ENCODE measurements at regions not wholly inside any gene's neighbourhood (a gene's known extent, or its start where the extent isn't known, plus 50 kb on each side); places are given as distances from the start of the nearest gene placed in this dataset.

- no peak overlapping the region for H3K4me3 ChIP-seq (ENCODE audit: low read length)
- no peak overlapping the region for H2AFZ ChIP-seq (ENCODE audit: low read depth, low read length)
- H3K36me3 ChIP-seq (ENCODE audit: insufficient read depth, low read length), result no peaks in the 10 kb centered on the region
- H3K4me1 ChIP-seq (ENCODE audit: insufficient read depth, low read length), result no peaks in the 10 kb centered on the region
- no peaks in the 10 kb centered on the region for H3K9me3 ChIP-seq (ENCODE audit: low read length)
- H3K27me3 ChIP-seq (ENCODE audit: insufficient read depth, low read length), result no peaks in the 10 kb centered on the region
Observed at GRCh38 chr1:199197695-199198094, 558.9 kb downstream of the PTPRC start.

GRCh38 chr1:199202331-199202730 lies 563.5 kb downstream of the PTPRC start:
- Histone ChIP-seq H3K4me3 (ENCODE audit: low read length) (no peak overlapping the region), H3K36me3 (ENCODE audit: insufficient read depth, low read length) (no peaks in the 10 kb centered on the region), H3K9me3 (ENCODE audit: low read length) (no peaks in the 10 kb centered on the region), H3K4me1 (ENCODE audit: insufficient read depth, low read length) (no peaks in the 10 kb centered on the region), H2AFZ (ENCODE audit: low read depth, low read length) (no peak overlapping the region), H3K27me3 (ENCODE audit: insufficient read depth, low read length) (no peaks in the 10 kb centered on the region)

GRCh38 chr1:199204231-199204630 lies 565.4 kb downstream of the PTPRC start:
- Histone ChIP-seq H3K27me3 (ENCODE audit: insufficient read depth, low read length) (no peaks in the 10 kb centered on the region), H3K9me3 (ENCODE audit: low read length) (no peaks in the 10 kb centered on the region), H3K4me1 (ENCODE audit: insufficient read depth, low read length) (no peaks in the 10 kb centered on the region), H2AFZ (ENCODE audit: low read depth, low read length) (no peak overlapping the region), H3K36me3 (ENCODE audit: insufficient read depth, low read length) (no peaks in the 10 kb centered on the region), H3K4me3 (ENCODE audit: low read length) (no peak overlapping the region)

- no peaks in the 10 kb centered on the region for H3K9me3 ChIP-seq (ENCODE audit: low read length)
- H2AFZ ChIP-seq (ENCODE audit: low read depth, low read length), result no peak overlapping the region
Observed at GRCh38 chr1:199205740-199206441, 567.1 kb downstream of the PTPRC start.

GRCh38 chr1:199208847-199209246 lies 570.0 kb downstream of the PTPRC start:
- Histone ChIP-seq H3K27me3 (ENCODE audit: insufficient read depth, low read length) (no peaks in the 10 kb centered on the region), H3K9me3 (ENCODE audit: low read length) (no peaks in the 10 kb centered on the region), H3K36me3 (ENCODE audit: insufficient read depth, low read length) (no peaks in the 10 kb centered on the region), H2AFZ (ENCODE audit: low read depth, low read length) (no peak overlapping the region), H3K4me1 (ENCODE audit: insufficient read depth, low read length) (no peaks in the 10 kb centered on the region), H3K4me3 (ENCODE audit: low read length) (no peak overlapping the region)

More at GRCh38 chr1:199205740-199206441, 567.1 kb downstream of the PTPRC start:
- H3K4me3 ChIP-seq (ENCODE audit: low read length), result no peak overlapping the region
- no peaks in the 10 kb centered on the region for H3K27me3 ChIP-seq (ENCODE audit: insufficient read depth, low read length)
- H3K36me3 ChIP-seq (ENCODE audit: insufficient read depth, low read length), result no peaks in the 10 kb centered on the region
- no peaks in the 10 kb centered on the region for H3K4me1 ChIP-seq (ENCODE audit: insufficient read depth, low read length)

GRCh38 chr1:199218065-199218464 lies 579.2 kb downstream of the PTPRC start:
- Histone ChIP-seq H3K4me1 (ENCODE audit: insufficient read depth, low read length) (no peaks in the 10 kb centered on the region), H2AFZ (ENCODE audit: low read depth, low read length) (no peak overlapping the region), H3K9me3 (ENCODE audit: low read length) (no peaks in the 10 kb centered on the region), H3K27me3 (ENCODE audit: insufficient read depth, low read length) (no peaks in the 10 kb centered on the region), H3K4me3 (ENCODE audit: low read length) (no peak overlapping the region), H3K36me3 (ENCODE audit: insufficient read depth, low read length) (no peaks in the 10 kb centered on the region)

GRCh38 chr1:199218533-199218932 lies 579.7 kb downstream of the PTPRC start:
- H2AFZ ChIP-seq (ENCODE audit: low read depth, low read length), result no peak overlapping the region
- no peak overlapping the region for H3K4me3 ChIP-seq (ENCODE audit: low read length)
- no peaks in the 10 kb centered on the region for H3K27me3 ChIP-seq (ENCODE audit: insufficient read depth, low read length)
- no peaks in the 10 kb centered on the region for H3K36me3 ChIP-seq (ENCODE audit: insufficient read depth, low read length)
- no peaks in the 10 kb centered on the region for H3K9me3 ChIP-seq (ENCODE audit: low read length)
- no peaks in the 10 kb centered on the region for H3K4me1 ChIP-seq (ENCODE audit: insufficient read depth, low read length)

- H3K4me1 ChIP-seq (ENCODE audit: insufficient read depth, low read length), result peaks cover 2% of the 10 kb centered on the region
- no peaks in the 10 kb centered on the region for H3K27me3 ChIP-seq (ENCODE audit: insufficient read depth, low read length)
- H3K9me3 ChIP-seq (ENCODE audit: low read length), result no peaks in the 10 kb centered on the region
- H3K4me3 ChIP-seq (ENCODE audit: low read length), result no peak overlapping the region
- H2AFZ ChIP-seq (ENCODE audit: low read depth, low read length), result no peak overlapping the region
- no peaks in the 10 kb centered on the region for H3K36me3 ChIP-seq (ENCODE audit: insufficient read depth, low read length)
Observed at GRCh38 chr1:199220031-199220430, 581.2 kb downstream of the PTPRC start.

GRCh38 chr1:199221371-199222150 lies 582.7 kb downstream of the PTPRC start:
- Histone ChIP-seq H3K27me3 (ENCODE audit: insufficient read depth, low read length) (no peaks in the 10 kb centered on the region), H2AFZ (ENCODE audit: low read depth, low read length) (no peak overlapping the region), H3K36me3 (ENCODE audit: insufficient read depth, low read length) (no peaks in the 10 kb centered on the region), H3K4me1 (ENCODE audit: insufficient read depth, low read length) (peaks cover 6% of the 10 kb centered on the region), H3K4me3 (ENCODE audit: low read length) (no peak overlapping the region), H3K9me3 (ENCODE audit: low read length) (no peaks in the 10 kb centered on the region)

- Histone ChIP-seq H3K9me3 (ENCODE audit: low read length) (no peaks in the 10 kb centered on the region), H3K4me1 (ENCODE audit: insufficient read depth, low read length) (peaks cover 16% of the 10 kb centered on the region), H2AFZ (ENCODE audit: low read depth, low read length) (no peak overlapping the region), H3K36me3 (ENCODE audit: insufficient read depth, low read length) (no peaks in the 10 kb centered on the region), H3K4me3 (ENCODE audit: low read length) (no peak overlapping the region), H3K27me3 (ENCODE audit: insufficient read depth, low read length) (no peaks in the 10 kb centered on the region)
Observed at GRCh38 chr1:199223936-199224335, 585.1 kb downstream of the PTPRC start.

- no peaks in the 10 kb centered on the region for H3K36me3 ChIP-seq (ENCODE audit: insufficient read depth, low read length)
Observed at GRCh38 chr1:199226163-199226562, 587.3 kb downstream of the PTPRC start.

GRCh38 chr1:199242147-199242546 lies 603.3 kb downstream of the PTPRC start:
- no peaks in the 10 kb centered on the region for H3K27me3 ChIP-seq (ENCODE audit: insufficient read depth, low read length)
- H3K9me3 ChIP-seq (ENCODE audit: low read length), result no peaks in the 10 kb centered on the region
- H3K4me1 ChIP-seq (ENCODE audit: insufficient read depth, low read length), result peaks cover 2% of the 10 kb centered on the region
- no peaks in the 10 kb centered on the region for H3K36me3 ChIP-seq (ENCODE audit: insufficient read depth, low read length)
- no peak overlapping the region for H2AFZ ChIP-seq (ENCODE audit: low read depth, low read length)
- no peak overlapping the region for H3K4me3 ChIP-seq (ENCODE audit: low read length)

More at GRCh38 chr1:199226163-199226562, 587.3 kb downstream of the PTPRC start:
- peaks cover 16% of the 10 kb centered on the region for H3K4me1 ChIP-seq (ENCODE audit: insufficient read depth, low read length)
- H3K4me3 ChIP-seq (ENCODE audit: low read length), result no peak overlapping the region
- no peaks in the 10 kb centered on the region for H3K9me3 ChIP-seq (ENCODE audit: low read length)
- no peaks in the 10 kb centered on the region for H3K27me3 ChIP-seq (ENCODE audit: insufficient read depth, low read length)
- H2AFZ ChIP-seq (ENCODE audit: low read depth, low read length), result no peak overlapping the region

GRCh38 chr1:199242601-199243000 lies 603.8 kb downstream of the PTPRC start:
- peaks cover 2% of the 10 kb centered on the region for H3K4me1 ChIP-seq (ENCODE audit: insufficient read depth, low read length)
- H3K27me3 ChIP-seq (ENCODE audit: insufficient read depth, low read length), result no peaks in the 10 kb centered on the region
- no peak overlapping the region for H3K4me3 ChIP-seq (ENCODE audit: low read length)
- H3K9me3 ChIP-seq (ENCODE audit: low read length), result no peaks in the 10 kb centered on the region
- no peaks in the 10 kb centered on the region for H3K36me3 ChIP-seq (ENCODE audit: insufficient read depth, low read length)
- no peak overlapping the region for H2AFZ ChIP-seq (ENCODE audit: low read depth, low read length)

All from neuron (in vitro differentiated cells).